Hematopoietic multipotent progenitor cell (in vitro differentiated cells): ENCODE measurements at regions not wholly inside any gene's neighbourhood (a gene's known extent, or its start where the extent isn't known, plus 50 kb on each side); places are given as distances from the start of the nearest gene placed in this dataset.

Experiments
- DNase-seq, 3 donors: peaks; one replicate each; pipeline ENCODE4 v3.0.0-alpha.2; 2011 to 2015; ENCODE audit warnings: low read depth in 2 of 3, low spot score in 2 of 3

DNA sequence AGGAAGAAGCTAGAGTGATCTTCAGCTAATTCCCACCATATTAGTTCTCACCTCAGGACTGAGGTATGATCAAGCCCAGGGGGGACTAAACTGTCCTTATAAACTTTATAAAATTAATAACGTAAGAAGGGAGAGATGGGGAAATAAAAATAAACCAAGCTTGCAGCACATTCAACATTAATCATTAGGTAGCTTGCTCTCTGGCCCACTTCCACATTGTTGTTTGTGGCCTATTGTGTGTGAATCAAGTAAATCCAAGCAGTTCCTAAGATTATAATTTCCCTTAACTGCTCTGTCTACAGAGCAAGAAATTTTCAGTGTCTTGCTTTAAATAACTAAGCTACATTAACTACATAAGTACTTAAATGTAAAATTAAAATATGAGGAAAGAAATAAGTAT lies 131.3 kb upstream of the ABCA1 start:
- no peak for DNase-seq

DNA sequence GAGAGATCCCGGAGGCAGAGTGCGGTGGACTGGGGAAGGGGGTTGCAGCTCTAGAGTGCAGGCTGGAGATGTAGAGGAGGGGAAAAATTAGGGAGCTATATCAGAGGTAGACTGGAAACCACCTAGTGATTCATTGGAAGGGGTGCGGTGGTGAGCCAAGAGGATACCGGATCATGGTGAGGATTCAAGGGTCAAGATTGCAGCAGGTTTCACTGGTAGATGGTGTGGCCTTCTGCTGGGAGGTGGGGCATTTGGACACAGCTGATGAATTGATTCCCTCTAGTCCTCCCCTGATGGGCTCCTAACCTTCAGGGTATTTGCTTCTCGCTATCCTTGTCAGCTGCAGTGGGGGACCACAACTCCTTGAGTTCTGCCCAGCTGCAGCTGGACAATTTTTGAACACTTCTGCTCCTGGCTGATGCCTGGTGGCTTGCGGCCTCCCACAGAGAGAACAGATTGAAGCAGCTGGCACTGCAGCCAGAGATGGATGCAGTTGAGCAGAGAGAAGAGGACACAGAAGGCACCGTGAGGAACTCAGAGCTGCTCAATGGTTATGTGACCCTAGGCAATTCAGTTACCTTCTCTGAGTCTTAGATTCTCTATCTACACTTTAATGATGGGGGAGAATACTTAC lies 134.4 kb upstream of the ABCA1 start:
- no peak for DNase-seq

- peak in 2 of 3 donors; percentile 64 to 66 for DNase-seq
These were observed 136.5 kb upstream of the ABCA1 start for GRCh38 chr9:105064248-105065097.

DNA sequence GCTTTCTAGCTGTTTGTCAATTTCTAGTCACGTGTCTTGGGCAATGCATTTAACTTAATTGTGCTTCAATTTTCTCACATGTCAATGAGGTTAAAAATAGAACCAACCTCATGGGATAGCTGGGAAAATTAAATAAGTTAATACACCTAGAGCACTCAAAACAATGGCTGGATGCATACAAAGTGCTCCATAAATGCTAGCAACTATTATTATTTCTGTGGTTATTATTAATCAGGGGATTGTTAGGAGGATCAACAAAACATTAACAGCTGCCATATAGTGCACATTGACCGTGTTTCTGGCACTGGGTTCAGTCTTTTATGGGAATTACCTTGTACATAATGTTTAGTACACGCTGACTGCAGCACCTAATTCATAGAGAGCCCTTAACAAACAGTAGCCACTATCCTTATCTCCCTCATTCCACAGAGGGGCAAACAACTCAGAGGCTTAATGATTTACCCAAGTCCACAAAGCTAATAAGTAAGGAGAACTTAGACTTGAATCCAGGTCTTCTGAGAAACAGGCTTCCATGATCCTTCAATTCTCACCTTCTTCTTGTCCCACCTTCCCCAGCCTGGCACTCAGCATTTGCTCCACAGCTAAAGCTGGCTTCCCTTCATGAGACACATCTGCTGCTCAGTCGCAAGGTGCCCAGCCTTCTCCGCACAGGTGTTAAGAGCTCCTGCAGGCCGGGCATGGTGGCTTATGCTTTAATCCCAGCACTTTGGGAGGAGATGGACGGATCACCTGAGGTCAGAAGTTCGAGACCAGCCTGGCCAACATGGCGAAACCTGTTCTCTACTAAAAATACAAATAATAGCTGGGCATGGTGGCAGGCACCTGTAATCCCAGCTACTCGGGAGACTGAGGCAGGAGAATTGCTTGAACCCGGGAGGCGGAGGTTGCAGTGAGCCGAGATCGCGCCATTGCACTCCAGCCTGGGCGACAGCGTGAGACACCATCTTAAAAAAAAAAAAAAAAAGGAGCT lies 137.4 kb upstream of the ABCA1 start:
- no peak for DNase-seq

- peak in 1 of 3 donors; percentile 46 for DNase-seq
These were observed 138.4 kb upstream of the ABCA1 start for GRCh38 chr9:105066275-105066865.

- no peak for DNase-seq
These were observed 140.1 kb upstream of the ABCA1 start for GRCh38 chr9:105067895-105068580.

DNA sequence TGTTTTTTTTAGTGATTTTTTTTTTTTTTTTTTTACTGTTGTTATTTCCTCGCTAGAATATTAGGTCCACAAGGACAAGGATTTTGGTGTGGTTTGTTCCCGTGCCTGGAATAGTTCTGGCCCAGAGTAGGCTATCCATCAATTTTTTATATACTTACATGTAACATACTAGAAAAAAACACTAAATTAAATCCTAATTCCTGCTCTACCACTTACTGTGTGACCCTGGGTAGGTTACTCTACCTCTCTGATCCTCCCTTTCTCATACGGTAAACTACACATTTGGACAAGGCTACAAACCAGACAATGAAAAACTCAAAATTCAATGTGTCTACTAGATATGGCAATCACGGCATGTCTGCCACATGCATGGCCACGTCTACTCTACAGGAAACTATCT lies 141.3 kb upstream of the ABCA1 start:
- DNase-seq = no peak

DNA sequence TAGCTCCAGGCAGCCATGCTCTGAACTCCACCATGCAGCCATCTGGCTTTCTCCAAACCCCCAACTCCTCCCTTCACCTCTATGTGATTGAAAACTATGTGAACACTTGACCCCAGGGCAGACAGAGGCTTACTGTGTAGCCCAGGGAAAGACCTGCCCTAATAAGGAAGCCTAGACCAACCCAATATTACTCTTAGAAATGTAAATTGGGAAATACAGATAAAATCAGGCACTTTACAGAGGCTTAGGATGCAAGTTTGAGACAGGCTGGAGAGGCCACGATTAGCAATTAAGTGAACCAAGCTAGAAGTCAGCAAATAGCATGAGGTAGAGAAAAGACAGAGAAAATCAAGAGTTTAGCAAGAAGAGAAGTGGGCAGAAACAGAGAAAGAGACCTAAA lies 141.7 kb upstream of the ABCA1 start:
- no peak for DNase-seq

- DNase-seq = no peak
These were observed 142.2 kb upstream of the ABCA1 start for GRCh38 chr9:105070176-105070575.

DNA sequence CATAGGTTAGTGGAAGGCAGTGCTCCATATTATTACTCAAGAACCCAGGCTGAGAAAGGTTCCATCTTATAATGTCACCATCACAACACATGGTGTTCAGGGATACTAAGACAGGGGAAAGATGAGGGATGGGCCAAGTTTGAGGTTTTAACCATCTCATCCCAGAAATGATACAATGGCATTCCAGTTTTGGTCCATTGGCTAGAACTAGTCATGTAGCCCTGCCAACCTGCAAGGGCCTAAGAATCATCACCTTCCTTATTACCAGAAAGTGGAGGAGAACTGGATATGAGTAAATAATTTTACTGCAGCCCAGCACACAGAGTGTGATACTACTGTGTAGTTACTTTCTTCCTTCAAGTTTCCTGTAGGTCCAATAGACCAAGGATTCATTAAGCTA lies 144.5 kb upstream of the ABCA1 start:
- DNase-seq = no peak

DNA sequence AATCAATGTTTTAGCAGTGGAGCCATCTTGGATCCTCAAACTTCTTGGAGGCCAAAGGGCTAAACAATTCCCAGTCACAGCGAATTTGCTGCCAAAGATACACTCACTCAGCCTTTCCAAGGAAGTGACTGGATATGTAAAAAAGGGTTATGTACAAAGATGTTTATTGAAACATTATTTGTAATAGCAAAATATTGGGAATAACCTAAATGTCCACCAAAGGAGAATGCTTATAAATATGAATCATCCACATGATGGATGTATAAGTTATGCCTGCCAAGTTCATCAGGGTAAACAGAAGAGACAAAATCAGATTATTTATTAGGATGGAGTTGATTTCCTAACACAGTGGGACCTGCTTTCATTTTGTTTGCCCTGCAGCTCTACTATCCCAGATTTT lies 145.2 kb upstream of the ABCA1 start:
- DNase-seq = no peak

DNA sequence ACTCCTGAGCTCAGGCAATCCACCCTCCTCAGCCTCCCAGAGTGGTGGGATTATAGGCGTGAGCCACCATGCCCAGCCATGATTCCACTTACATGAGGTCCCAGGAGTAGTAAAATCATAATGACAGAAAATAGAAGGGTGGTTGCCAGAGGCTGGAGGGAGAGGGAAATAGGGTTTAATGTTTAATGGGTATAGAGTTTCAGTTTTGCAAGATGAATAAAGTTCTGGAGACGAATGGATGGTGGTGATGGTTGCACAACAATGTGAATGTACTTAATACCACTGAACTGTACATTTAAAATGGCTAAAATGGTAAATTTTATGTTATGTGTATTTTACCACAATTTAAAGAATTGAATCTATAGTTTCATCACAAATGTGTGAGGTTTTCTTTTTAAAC lies 146.5 kb upstream of the ABCA1 start:
- DNase-seq = no peak

DNA sequence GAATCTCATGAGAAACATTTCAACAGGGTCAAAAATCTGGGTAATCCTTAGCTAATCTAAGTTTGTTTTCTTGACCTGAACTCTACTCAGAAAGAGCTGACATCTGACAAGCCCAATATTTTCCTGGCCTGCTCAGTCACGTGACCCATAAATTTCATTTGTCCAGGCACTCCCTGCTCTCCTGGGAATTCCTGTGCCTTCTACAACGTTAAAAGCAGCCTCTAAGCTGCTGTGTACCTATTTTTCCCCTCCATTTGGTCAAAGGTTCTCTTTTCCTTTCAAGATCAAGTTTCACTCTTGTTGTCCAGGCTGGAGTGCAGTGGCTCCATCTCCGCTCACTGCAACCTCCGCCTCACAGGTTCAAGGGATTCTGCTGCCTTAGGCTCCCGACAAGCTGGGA lies 148.8 kb upstream of the ABCA1 start:
- no peak for DNase-seq

DNA sequence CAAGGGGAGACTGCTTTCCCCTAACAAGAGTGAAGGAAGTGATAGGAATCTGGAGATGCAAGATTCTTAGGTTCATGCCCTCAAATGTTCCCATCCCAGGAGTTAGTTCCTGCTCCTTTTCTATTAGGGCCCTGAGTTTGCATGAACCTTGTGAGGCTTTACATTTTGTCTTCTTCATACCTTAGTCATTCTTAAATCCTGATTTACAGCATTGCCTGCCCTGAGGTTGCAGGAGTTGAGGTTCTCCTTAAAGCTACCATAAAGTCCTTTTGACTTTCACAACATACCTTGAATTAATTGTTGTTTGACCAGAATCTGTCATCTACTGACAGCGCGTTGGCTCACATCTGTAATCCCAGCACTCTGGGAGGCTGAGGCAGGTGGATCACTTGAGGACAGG lies 151.5 kb upstream of the ABCA1 start:
- DNase-seq = no peak

DNA sequence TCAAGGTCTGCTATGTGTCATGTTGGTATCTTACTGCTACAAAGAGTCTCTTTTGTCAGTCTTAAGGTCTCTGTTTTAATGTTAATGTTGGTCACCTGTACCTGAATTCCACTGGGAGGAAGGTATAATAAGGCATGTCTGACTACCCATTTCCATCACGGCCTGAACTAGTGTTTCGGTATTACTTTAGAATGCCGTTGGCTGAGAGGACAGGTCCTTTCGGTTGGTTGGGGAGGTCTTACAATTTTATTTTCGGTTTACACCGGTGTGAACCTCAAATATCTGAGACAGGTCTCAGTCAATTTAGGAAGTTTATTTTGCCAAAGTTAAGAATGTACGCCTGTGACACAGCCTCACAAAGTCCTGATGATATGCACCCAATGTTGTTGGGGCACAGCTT lies 154.9 kb upstream of the ABCA1 start:
- DNase-seq = no peak

- DNase-seq = no peak
These were observed 155.3 kb upstream of the ABCA1 start for GRCh38 chr9:105083256-105083655.

DNA sequence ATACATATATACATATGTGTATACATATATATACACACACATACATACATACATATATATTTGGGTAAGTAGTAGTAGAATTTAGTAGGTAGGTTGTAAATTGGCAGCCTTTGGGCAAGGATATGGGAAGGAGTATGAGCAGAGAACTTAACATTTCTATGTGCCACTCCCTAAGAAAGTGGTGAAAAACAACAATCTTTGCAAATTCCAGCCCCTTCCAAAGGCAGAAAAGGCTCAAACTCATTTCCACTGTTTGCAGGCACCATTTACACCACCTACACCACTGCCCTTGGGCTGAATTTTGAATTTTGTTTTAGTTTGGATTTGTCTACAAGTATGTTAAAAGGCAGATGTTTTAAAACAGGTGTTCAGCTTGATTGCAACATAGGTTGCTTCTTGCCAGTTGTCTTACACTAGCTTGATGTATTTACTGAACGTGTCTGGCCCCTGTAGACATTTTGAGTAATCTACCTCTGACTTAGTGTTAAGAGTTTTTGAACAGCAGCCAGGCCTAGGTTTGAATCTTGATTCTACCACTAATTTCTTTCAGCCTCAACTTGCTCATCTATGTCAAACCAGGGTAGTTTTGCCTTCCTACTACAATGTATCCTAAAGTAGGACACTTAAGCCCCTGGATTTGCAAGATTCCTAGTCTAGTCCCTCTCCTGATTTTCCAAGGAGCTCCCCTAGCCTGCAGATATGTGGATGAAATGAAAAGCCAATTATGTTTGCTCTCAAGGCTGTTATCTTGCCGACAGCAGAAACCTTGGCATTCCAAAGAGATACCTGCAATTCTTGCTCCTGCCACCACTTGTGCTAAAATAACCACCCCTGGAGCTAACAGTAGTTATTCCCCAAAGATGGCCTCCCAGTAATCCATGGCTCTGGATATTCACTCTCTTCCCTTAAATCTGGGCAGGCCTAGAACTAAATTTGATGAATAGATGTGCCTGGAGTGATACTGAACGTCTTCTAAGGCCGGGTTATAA lies 156.2 kb upstream of the SLC44A1 start:
- no peak for DNase-seq

- no peak for DNase-seq
These were observed 154.6 kb upstream of the SLC44A1 start for GRCh38 chr9:105089874-105090273.

- no peak for DNase-seq
These were observed 153.3 kb upstream of the SLC44A1 start for GRCh38 chr9:105091004-105091640.
